ENCODE measurements at regions not wholly inside any gene's neighbourhood (a gene's known extent, or its start where the extent isn't known, plus 50 kb on each side); places are given as distances from the start of the nearest gene placed in this dataset.

DNA sequence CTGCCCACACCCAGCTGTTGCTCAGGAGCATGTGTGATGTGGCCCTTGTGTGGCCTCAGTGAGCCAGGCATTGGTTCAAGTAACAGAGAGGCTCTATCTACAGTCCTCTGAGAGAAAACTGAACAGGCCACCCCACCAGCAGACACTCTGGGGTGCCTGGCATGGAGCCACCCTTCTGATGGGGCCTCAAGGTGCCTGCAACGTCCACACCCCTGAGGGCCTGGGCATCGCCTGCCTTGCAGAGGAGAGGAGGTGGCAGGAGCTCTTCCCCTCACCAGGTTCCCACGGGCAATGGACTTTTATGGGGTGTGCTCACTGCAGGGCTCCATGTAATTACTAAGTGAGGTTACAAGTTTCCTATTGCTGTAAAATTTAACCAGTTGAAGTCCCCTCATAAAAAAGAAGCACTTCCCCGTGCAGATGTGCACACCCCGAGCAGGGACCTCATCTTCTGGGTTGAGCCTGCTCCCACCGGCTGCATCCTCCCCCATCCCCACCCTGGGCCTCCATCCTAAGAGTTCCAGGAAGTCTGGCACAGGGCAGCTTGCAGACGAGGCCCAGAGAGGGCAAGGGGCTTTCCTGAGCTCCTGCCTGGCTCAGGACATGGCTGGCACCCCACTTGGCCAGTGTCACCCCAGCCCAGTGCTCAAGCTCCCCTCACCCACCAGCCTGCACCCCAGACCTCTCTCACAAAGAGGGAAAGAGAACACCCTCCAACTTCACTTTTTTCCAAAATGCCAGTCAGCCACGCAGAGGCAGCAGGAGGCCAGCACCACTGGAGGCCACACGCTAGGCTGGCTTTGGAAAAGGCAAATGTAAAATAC, 270.4 kb upstream of the RTL1 start:
- TF ChIP-seq POLR2AphosphoS5 (IDR thresholded peaks at IDR 0.05; ENCODE audit: low read depth, low read length): no peak
- TF ChIP-seq, protein P1, sequence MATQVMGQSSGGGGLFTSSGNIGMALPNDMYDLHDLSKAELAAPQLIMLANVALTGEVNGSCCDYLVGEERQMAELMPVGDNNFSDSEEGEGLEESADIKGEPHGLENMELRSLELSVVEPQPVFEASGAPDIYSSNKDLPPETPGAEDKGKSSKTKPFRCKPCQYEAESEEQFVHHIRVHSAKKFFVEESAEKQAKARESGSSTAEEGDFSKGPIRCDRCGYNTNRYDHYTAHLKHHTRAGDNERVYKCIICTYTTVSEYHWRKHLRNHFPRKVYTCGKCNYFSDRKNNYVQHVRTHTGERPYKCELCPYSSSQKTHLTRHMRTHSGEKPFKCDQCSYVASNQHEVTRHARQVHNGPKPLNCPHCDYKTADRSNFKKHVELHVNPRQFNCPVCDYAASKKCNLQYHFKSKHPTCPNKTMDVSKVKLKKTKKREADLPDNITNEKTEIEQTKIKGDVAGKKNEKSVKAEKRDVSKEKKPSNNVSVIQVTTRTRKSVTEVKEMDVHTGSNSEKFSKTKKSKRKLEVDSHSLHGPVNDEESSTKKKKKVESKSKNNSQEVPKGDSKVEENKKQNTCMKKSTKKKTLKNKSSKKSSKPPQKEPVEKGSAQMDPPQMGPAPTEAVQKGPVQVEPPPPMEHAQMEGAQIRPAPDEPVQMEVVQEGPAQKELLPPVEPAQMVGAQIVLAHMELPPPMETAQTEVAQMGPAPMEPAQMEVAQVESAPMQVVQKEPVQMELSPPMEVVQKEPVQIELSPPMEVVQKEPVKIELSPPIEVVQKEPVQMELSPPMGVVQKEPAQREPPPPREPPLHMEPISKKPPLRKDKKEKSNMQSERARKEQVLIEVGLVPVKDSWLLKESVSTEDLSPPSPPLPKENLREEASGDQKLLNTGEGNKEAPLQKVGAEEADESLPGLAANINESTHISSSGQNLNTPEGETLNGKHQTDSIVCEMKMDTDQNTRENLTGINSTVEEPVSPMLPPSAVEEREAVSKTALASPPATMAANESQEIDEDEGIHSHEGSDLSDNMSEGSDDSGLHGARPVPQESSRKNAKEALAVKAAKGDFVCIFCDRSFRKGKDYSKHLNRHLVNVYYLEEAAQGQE (IDR thresholded peaks at IDR 0.05; ENCODE audit: low read depth, low read length): no peak
- TF ChIP-seq, protein P2, sequence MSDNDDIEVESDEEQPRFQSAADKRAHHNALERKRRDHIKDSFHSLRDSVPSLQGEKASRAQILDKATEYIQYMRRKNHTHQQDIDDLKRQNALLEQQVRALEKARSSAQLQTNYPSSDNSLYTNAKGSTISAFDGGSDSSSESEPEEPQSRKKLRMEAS (IDR thresholded peaks at IDR 0.05; ENCODE audit: low read depth): no peak
- TF ChIP-seq, protein P3, sequence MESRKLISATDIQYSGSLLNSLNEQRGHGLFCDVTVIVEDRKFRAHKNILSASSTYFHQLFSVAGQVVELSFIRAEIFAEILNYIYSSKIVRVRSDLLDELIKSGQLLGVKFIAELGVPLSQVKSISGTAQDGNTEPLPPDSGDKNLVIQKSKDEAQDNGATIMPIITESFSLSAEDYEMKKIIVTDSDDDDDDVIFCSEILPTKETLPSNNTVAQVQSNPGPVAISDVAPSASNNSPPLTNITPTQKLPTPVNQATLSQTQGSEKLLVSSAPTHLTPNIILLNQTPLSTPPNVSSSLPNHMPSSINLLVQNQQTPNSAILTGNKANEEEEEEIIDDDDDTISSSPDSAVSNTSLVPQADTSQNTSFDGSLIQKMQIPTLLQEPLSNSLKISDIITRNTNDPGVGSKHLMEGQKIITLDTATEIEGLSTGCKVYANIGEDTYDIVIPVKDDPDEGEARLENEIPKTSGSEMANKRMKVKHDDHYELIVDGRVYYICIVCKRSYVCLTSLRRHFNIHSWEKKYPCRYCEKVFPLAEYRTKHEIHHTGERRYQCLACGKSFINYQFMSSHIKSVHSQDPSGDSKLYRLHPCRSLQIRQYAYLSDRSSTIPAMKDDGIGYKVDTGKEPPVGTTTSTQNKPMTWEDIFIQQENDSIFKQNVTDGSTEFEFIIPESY (IDR thresholded peaks at IDR 0.05; ENCODE audit: borderline replicate concordance, low read depth): no peak
- TF ChIP-seq, protein P4, sequence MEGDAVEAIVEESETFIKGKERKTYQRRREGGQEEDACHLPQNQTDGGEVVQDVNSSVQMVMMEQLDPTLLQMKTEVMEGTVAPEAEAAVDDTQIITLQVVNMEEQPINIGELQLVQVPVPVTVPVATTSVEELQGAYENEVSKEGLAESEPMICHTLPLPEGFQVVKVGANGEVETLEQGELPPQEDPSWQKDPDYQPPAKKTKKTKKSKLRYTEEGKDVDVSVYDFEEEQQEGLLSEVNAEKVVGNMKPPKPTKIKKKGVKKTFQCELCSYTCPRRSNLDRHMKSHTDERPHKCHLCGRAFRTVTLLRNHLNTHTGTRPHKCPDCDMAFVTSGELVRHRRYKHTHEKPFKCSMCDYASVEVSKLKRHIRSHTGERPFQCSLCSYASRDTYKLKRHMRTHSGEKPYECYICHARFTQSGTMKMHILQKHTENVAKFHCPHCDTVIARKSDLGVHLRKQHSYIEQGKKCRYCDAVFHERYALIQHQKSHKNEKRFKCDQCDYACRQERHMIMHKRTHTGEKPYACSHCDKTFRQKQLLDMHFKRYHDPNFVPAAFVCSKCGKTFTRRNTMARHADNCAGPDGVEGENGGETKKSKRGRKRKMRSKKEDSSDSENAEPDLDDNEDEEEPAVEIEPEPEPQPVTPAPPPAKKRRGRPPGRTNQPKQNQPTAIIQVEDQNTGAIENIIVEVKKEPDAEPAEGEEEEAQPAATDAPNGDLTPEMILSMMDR (IDR thresholded peaks at IDR 0.05): no peak
- TF ChIP-seq RAD21 (IDR thresholded peaks at IDR 0.05; ENCODE audit: low read length): no peak
- TF ChIP-seq SIN3A (IDR thresholded peaks at IDR 0.05; ENCODE audit: borderline replicate concordance, low read depth, low read length): no peak

All from SK-N-SH (cell line).